ENCODE measurements at regions not wholly inside any gene's neighbourhood (a gene's known extent, or its start where the extent isn't known, plus 50 kb on each side); places are given as distances from the start of the nearest gene placed in this dataset.

DNA sequence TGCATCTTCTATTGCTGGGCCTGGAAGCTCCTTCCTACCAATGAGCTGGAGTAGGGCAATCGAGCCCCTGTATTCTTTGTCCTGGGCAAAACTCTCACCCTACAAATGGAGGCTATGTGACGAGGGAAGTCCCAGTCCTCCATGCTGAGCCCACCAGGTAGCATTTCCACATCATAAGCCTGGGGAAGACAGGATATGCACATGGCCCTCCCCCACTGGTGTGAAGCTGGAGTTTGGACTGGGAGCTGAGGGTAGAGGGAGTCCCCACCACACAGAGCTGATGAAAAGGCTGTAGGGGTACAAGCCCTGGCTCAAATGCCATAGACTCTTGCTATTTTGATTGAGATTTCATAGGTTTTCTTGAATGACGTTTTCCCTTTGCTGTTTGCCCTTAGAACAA, 99.5 kb upstream of the FOXC1 start:
- Histone ChIP-seq H3K27ac (ENCODE audit: low read depth, low read length) (no peak overlapping the region), H3K4me3 (ENCODE audit: low read length) (no peak overlapping the region), H3K9me3 (ENCODE audit: control insufficient read depth, low read length) (no peaks in the 10 kb centered on the region), H3K4me1 (ENCODE audit: control insufficient read depth, insufficient read depth, low read length) (no peaks in the 10 kb centered on the region), H3K36me3 (ENCODE audit: control insufficient read depth, insufficient read depth, low read length) (no peaks in the 10 kb centered on the region), H3K27me3 (ENCODE audit: control insufficient read depth, insufficient read depth, low read length, poor library complexity, severe bottlenecking) (no peaks in the 10 kb centered on the region), H3K9ac (ENCODE audit: extremely low read depth, low read length, poor library complexity, severe bottlenecking) (no peak overlapping the region)
- Mint-ChIP-seq H3K27me3 (ENCODE audit: insufficient read depth) (peaks cover 4% of the 10 kb centered on the region), H3K4me1 (no peaks in the 10 kb centered on the region), H3K36me3 (ENCODE audit: low read depth) (no peaks in the 10 kb centered on the region), H3K27ac (no peak overlapping the region), H3K9me3 (no peaks in the 10 kb centered on the region), H3K4me3 (no peak overlapping the region)
- WGBS, 2 experiments (ENCODE audit: insufficient coverage in 1 of 2, insufficient read length in 1 of 2) = 82 to 83% methylated on average over 2 to 3 of the region's 3 CpGs
- TF ChIP-seq, protein P1, sequence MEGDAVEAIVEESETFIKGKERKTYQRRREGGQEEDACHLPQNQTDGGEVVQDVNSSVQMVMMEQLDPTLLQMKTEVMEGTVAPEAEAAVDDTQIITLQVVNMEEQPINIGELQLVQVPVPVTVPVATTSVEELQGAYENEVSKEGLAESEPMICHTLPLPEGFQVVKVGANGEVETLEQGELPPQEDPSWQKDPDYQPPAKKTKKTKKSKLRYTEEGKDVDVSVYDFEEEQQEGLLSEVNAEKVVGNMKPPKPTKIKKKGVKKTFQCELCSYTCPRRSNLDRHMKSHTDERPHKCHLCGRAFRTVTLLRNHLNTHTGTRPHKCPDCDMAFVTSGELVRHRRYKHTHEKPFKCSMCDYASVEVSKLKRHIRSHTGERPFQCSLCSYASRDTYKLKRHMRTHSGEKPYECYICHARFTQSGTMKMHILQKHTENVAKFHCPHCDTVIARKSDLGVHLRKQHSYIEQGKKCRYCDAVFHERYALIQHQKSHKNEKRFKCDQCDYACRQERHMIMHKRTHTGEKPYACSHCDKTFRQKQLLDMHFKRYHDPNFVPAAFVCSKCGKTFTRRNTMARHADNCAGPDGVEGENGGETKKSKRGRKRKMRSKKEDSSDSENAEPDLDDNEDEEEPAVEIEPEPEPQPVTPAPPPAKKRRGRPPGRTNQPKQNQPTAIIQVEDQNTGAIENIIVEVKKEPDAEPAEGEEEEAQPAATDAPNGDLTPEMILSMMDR (conservative IDR thresholded peaks at IDR 0.05) = no peak
- DNase-seq = no peak

DNA sequence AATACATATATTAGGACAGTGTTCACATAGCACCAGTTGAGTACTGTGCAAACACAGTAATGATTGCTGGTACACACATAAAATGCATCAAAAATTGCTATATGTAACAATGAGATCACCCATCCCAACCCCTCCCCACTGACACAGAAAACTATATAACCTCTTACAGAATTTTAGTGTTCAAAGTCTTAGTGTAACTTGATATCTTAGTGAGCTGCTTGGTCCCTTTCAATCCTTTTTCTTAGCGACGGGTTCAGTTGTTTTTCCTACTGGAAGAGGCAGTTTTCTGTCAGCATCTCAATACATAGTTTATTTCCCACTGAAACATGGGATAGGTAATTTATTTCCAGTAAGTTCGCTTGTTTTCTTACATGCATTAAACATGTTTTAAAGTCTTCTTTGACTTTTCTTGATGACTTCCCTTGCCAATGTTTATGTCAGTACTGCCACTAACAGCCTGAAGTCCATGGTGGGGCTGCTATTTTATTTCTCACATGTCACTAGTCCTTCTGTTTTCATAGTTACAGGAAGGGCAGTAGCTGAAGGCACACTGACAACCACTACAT, 96.4 kb upstream of the FOXC1 start:
- no peaks in the 10 kb centered on the region for H3K4me1 ChIP-seq (ENCODE audit: control insufficient read depth, insufficient read depth, low read length)
- TF ChIP-seq, protein P1 (conservative IDR thresholded peaks at IDR 0.05) = no peak
- H3K9me3 ChIP-seq (ENCODE audit: control insufficient read depth, low read length) = no peaks in the 10 kb centered on the region
- no peak overlapping the region for H3K27ac ChIP-seq (ENCODE audit: low read depth, low read length)
- H3K9ac ChIP-seq (ENCODE audit: extremely low read depth, low read length, poor library complexity, severe bottlenecking) = no peak overlapping the region
- H3K36me3 Mint-ChIP-seq (ENCODE audit: low read depth) = no peaks in the 10 kb centered on the region
- 61 to 81% methylated on average over 3 of the region's 3 CpGs for WGBS, 2 experiments (ENCODE audit: insufficient coverage in 1 of 2, insufficient read length in 1 of 2)
- no peaks in the 10 kb centered on the region for H3K36me3 ChIP-seq (ENCODE audit: control insufficient read depth, insufficient read depth, low read length)
- no peak overlapping the region for H3K4me3 Mint-ChIP-seq
- H3K27me3 ChIP-seq (ENCODE audit: control insufficient read depth, insufficient read depth, low read length, poor library complexity, severe bottlenecking) = peaks cover 13% of the 10 kb centered on the region
- no peaks in the 10 kb centered on the region for H3K9me3 Mint-ChIP-seq
- no peak overlapping the region for H3K27ac Mint-ChIP-seq
- DNase-seq = no peak
- peaks cover 9% of the 10 kb centered on the region for H3K27me3 Mint-ChIP-seq (ENCODE audit: insufficient read depth)
- no peaks in the 10 kb centered on the region for H3K4me1 Mint-ChIP-seq
- no peak overlapping the region for H3K4me3 ChIP-seq (ENCODE audit: low read length)

GRCh38 chr6:1514078-1514477, 95.6 kb upstream of the FOXC1 start:
- Histone ChIP-seq H3K4me1 (ENCODE audit: control insufficient read depth, insufficient read depth, low read length) (no peaks in the 10 kb centered on the region), H3K27ac (ENCODE audit: low read depth, low read length) (no peak overlapping the region), H3K4me3 (ENCODE audit: low read length) (no peak overlapping the region), H3K9ac (ENCODE audit: extremely low read depth, low read length, poor library complexity, severe bottlenecking) (no peak overlapping the region), H3K36me3 (ENCODE audit: control insufficient read depth, insufficient read depth, low read length) (no peaks in the 10 kb centered on the region), H3K27me3 (ENCODE audit: control insufficient read depth, insufficient read depth, low read length, poor library complexity, severe bottlenecking) (peaks cover 18% of the 10 kb centered on the region), H3K9me3 (ENCODE audit: control insufficient read depth, low read length) (no peaks in the 10 kb centered on the region)
- DNase-seq = no peak
- Mint-ChIP-seq H3K4me3 (no peak overlapping the region), H3K4me1 (no peaks in the 10 kb centered on the region), H3K9me3 (no peaks in the 10 kb centered on the region), H3K27ac (no peak overlapping the region), H3K27me3 (ENCODE audit: insufficient read depth) (peaks cover 17% of the 10 kb centered on the region), H3K36me3 (ENCODE audit: low read depth) (no peaks in the 10 kb centered on the region)
- TF ChIP-seq, protein P1 (conservative IDR thresholded peaks at IDR 0.05) = no peak
- 89 to 90% methylated on average over 3 of the region's 3 CpGs for WGBS, 2 experiments (ENCODE audit: insufficient coverage in 1 of 2, insufficient read length in 1 of 2)
